CD14-positive monocyte (primary cell): ENCODE measurements at regions not wholly inside any gene's neighbourhood (a gene's known extent, or its start where the extent isn't known, plus 50 kb on each side); places are given as distances from the start of the nearest gene placed in this dataset.

Experiments used
- DNase-seq, 3 donors: peaks; one replicate each; pipeline ENCODE4 v3.0.0-alpha.2; 2011 to 2022
- H2AFZ ChIP-seq: 2 replicates; pipeline ENCODE4 v1.6.0; 2012; ENCODE audit warnings: mild to moderate bottlenecking, low read depth, low read length, inconsistent platforms; ENCODE audit not compliant: insufficient read depth, poor library complexity, severe bottlenecking
- H3K27ac ChIP-seq, 2 donors: 1 replicate in 1 of 2; 2 replicates in 1 of 2; pipeline ENCODE4 v1.5.1; 2012 to 2013; ENCODE audit warnings: low read length in 2 of 2, control low read depth in 1 of 2, inconsistent platforms in 1 of 2, low read depth in 1 of 2, mild to moderate bottlenecking in 1 of 2
- H3K27me3 ChIP-seq, 2 donors: one replicate each; pipeline versions ENCODE4 v1.6.0 to v1.6.1; 2011 to 2013; ENCODE audit warnings: low read length in 2 of 2; ENCODE audit not compliant: control insufficient read depth in 2 of 2, insufficient read depth in 2 of 2
- H3K36me3 ChIP-seq, 2 donors: replicated peaks in 1 of 2; 1 replicate in 1 of 2; 2 replicates in 1 of 2; pipeline versions ENCODE4 v1.5.1 to v1.6.1; 2012 to 2013; ENCODE audit warnings: low read length in 2 of 2, control low read depth in 1 of 2, inconsistent platforms in 1 of 2, mild to moderate bottlenecking in 1 of 2; ENCODE audit not compliant: insufficient read depth in 2 of 2, control insufficient read depth in 1 of 2
- H3K4me1 ChIP-seq, 2 donors: 1 replicate in 1 of 2; 2 replicates in 1 of 2; pipeline versions ENCODE4 v1.5.1 to v1.6.1; 2012 to 2013; ENCODE audit warnings: low read length in 2 of 2, control low read depth in 1 of 2, inconsistent platforms in 1 of 2, mild to moderate bottlenecking in 1 of 2, moderate library complexity in 1 of 2; ENCODE audit not compliant: insufficient read depth in 2 of 2, control insufficient read depth in 1 of 2
- H3K4me2 ChIP-seq: replicated peaks from 2 replicates; pipeline ENCODE3; 2012; ENCODE audit warnings: low read length, moderate library complexity, mild to moderate bottlenecking; ENCODE audit not compliant: poor library complexity, severe bottlenecking; ENCODE audit errors: extremely low read depth
- H3K4me3 ChIP-seq, 3 experiments: fragments of 200-600 bp in 1 of 3; sonication (generic) in 1 of 3; replicated peaks in 1 of 3; 1 replicate in 2 of 3; 2 replicates in 1 of 3; pipeline ENCODE4 v1.5.1; 2011 to 2013; ENCODE audit warnings: low read length in 3 of 3, mild to moderate bottlenecking in 3 of 3, control low read depth in 2 of 3, low read depth in 2 of 3, inconsistent platforms in 1 of 3, moderate library complexity in 1 of 3
- H3K79me2 ChIP-seq: 2 replicates; pipeline ENCODE4 v1.6.0; 2012; ENCODE audit warnings: mild to moderate bottlenecking, control low read depth, inconsistent platforms, low read length, moderate library complexity; ENCODE audit not compliant: insufficient read depth
- H3K9ac ChIP-seq: 2 replicates; pipeline ENCODE4 v1.6.0; 2017; ENCODE audit warnings: low read length, mild to moderate bottlenecking; ENCODE audit not compliant: insufficient read depth, poor library complexity, severe bottlenecking
- H3K9me3 ChIP-seq, 2 donors: replicated peaks in 1 of 2; 1 replicate in 1 of 2; 2 replicates in 1 of 2; pipeline versions ENCODE4 v1.5.1 to v1.6.1; 2012 to 2013; ENCODE audit warnings: low read length in 2 of 2, control low read depth in 1 of 2; ENCODE audit not compliant: control insufficient read depth in 1 of 2, insufficient read depth in 1 of 2
- H4K20me1 ChIP-seq: 2 replicates; pipeline ENCODE4 v1.6.0; 2012; ENCODE audit warnings: mild to moderate bottlenecking, low read length, control low read depth, moderate library complexity; ENCODE audit not compliant: insufficient read depth
- H3K27ac Mint-ChIP-seq, 7 donors: one replicate each; pipeline ENCODE4 v1.8.0; 2020; ENCODE audit warnings: mild to moderate bottlenecking in 7 of 7, mixed read lengths in 7 of 7, moderate library complexity in 6 of 7, inconsistent platforms in 2 of 7
- H3K27me3 Mint-ChIP-seq, 3 donors: one replicate each; pipeline ENCODE4 v1.8.0; 2021 to 2022; ENCODE audit warnings: low read depth in 3 of 3, mild to moderate bottlenecking in 3 of 3, mixed read lengths in 3 of 3, moderate library complexity in 3 of 3, inconsistent platforms in 1 of 3
- H3K36me3 Mint-ChIP-seq, 2 donors: one replicate each; pipeline ENCODE4 v1.8.0; 2020; ENCODE audit warnings: mixed read lengths in 2 of 2, inconsistent platforms in 1 of 2, mild to moderate bottlenecking in 1 of 2
- H3K4me1 Mint-ChIP-seq: one replicate; pipeline ENCODE4 v1.8.0; 2020; ENCODE audit warnings: mild to moderate bottlenecking, mixed read lengths
- H3K4me3 Mint-ChIP-seq, 2 donors: one replicate each; pipeline ENCODE4 v1.8.0; 2020; ENCODE audit warnings: mild to moderate bottlenecking in 2 of 2, mixed read lengths in 2 of 2, moderate library complexity in 1 of 2
- H3K9me3 Mint-ChIP-seq, 7 donors: one replicate each; pipeline ENCODE4 v1.8.0; 2020 to 2022; ENCODE audit warnings: mixed read lengths in 7 of 7, mild to moderate bottlenecking in 6 of 7, moderate library complexity in 6 of 7, inconsistent platforms in 2 of 7
- WGBS: methylation state at CpG from one replicate; pipeline ENCODE4 v1.1.5; 2013; ENCODE audit warnings: missing lambda C conversion rate; ENCODE audit not compliant: insufficient coverage; 5-methylcytosine and 5-hydroxymethylcytosine counted together
- intact Hi-C, 2 donors: fragments of 100-400 bp; cut with micrococcal nuclease; formaldehyde crosslinking; loops; one replicate each; pipeline versions ENCODE4 v1.15.0 to v1.15.1; 2023
- TF ChIP-seq, protein P1 (sequence below): fragments of 200-600 bp; IDR thresholded peaks from one replicate; pipeline ENCODE4 v1.8.0; 2022; ENCODE audit warnings: antibody characterized with exemption, mild to moderate bottlenecking

DNA sequence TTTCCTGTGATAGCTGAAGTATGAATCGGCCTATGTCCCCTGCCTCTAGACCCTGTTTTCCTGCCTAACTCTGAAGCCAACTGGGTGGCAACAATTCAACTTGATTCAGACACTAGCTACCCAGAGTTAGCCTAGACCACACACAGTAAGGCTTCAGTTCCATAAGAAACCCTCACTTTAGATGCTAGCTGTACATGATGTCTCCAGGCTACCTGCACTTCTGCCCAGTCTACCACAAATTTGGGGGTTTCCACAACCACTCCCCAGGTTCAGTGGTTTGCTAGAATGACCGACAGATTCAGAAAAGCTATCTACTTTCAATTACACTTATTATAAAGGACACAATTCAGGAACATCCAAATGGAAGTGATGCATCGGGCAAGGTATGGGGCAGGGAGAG is 119.4 kb upstream of the VLDLR start:
- Histone ChIP-seq H2AFZ (no peak overlapping the region), H3K79me2 (no peaks in the 10 kb centered on the region), H3K4me3 (no peak overlapping the region), H4K20me1 (no peaks in the 10 kb centered on the region), H3K9me3 (no peaks in the 10 kb centered on the region), H3K27me3 (no peaks in the 10 kb centered on the region), H3K9ac (no peak overlapping the region), H3K4me2 (no peak overlapping the region), H3K27ac (no peak overlapping the region), H3K4me1 (no peaks in the 10 kb centered on the region), H3K36me3 (no peaks in the 10 kb centered on the region)
- Mint-ChIP-seq H3K9me3 (no peaks in the 10 kb centered on the region), H3K4me3 (no peak overlapping the region), H3K27me3 (no peaks in the 10 kb centered on the region), H3K36me3 (no peaks in the 10 kb centered on the region), H3K4me1 (no peaks in the 10 kb centered on the region), H3K27ac (no peak overlapping the region)
- no peak for DNase-seq
- TF ChIP-seq, protein P1, sequence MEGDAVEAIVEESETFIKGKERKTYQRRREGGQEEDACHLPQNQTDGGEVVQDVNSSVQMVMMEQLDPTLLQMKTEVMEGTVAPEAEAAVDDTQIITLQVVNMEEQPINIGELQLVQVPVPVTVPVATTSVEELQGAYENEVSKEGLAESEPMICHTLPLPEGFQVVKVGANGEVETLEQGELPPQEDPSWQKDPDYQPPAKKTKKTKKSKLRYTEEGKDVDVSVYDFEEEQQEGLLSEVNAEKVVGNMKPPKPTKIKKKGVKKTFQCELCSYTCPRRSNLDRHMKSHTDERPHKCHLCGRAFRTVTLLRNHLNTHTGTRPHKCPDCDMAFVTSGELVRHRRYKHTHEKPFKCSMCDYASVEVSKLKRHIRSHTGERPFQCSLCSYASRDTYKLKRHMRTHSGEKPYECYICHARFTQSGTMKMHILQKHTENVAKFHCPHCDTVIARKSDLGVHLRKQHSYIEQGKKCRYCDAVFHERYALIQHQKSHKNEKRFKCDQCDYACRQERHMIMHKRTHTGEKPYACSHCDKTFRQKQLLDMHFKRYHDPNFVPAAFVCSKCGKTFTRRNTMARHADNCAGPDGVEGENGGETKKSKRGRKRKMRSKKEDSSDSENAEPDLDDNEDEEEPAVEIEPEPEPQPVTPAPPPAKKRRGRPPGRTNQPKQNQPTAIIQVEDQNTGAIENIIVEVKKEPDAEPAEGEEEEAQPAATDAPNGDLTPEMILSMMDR: no peak
- WGBS: 100% methylated on average over 2 of the region's 3 CpGs
- intact Hi-C loops: no loop called here

DNA sequence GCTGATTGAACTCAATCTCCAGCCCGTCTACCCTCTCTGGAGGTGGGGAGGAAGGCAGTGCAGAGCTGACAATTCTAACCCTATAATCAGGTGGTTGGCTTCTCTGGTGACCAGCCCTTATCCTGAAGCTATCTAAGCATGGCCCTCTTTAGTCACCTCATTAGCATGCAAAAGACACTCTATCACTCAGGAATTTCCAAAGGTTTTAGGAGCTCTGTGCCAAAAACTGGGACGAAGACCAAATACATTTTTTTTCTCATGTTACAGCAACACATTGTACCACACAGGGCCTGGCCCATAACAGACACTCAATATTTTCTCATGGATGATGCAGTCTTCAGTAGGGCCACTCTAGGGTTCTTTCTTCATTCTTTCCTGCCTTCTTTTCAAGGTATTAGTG is 118.8 kb upstream of the VLDLR start:
- TF ChIP-seq, protein P1: no peak
- no peak overlapping the region for H3K9ac ChIP-seq
- H3K4me1 Mint-ChIP-seq: no peaks in the 10 kb centered on the region
- H3K4me1 ChIP-seq: no peaks in the 10 kb centered on the region
- no peak overlapping the region for H3K4me3 ChIP-seq
- no peaks in the 10 kb centered on the region for H3K27me3 Mint-ChIP-seq
- no peaks in the 10 kb centered on the region for H3K36me3 Mint-ChIP-seq
- peaks cover 0 to 3% (median 0%) of the 10 kb centered on the region in 7 donors for H3K9me3 Mint-ChIP-seq
- H3K79me2 ChIP-seq: no peaks in the 10 kb centered on the region
- 100% methylated on average over 1 of the region's 2 CpGs for WGBS
- no peak overlapping the region for H3K27ac Mint-ChIP-seq
- no peak overlapping the region for H3K4me3 Mint-ChIP-seq
- H3K27ac ChIP-seq: no peak overlapping the region
- H3K9me3 ChIP-seq: no peaks in the 10 kb centered on the region
- no peaks in the 10 kb centered on the region for H3K27me3 ChIP-seq
- no peak overlapping the region for H3K4me2 ChIP-seq
- intact Hi-C loops: no loop called here
- H2AFZ ChIP-seq: no peak overlapping the region
- H3K36me3 ChIP-seq: no peaks in the 10 kb centered on the region
- no peak for DNase-seq
- H4K20me1 ChIP-seq: no peaks in the 10 kb centered on the region
